HG03342 (cell line): ENCODE measurements at regions not wholly inside any gene's neighbourhood (a gene's known extent, or its start where the extent isn't known, plus 50 kb on each side); places are given as distances from the start of the nearest gene placed in this dataset.

ENCODE experiments used
- ATAC-seq: cut with Tn5 transposase; IDR thresholded peaks from one replicate; pipeline ENCODE4 v1.9.1; 2021; ENCODE audit warnings: mild to moderate bottlenecking, moderate library complexity; ENCODE audit not compliant: unreplicated experiment

DNA sequence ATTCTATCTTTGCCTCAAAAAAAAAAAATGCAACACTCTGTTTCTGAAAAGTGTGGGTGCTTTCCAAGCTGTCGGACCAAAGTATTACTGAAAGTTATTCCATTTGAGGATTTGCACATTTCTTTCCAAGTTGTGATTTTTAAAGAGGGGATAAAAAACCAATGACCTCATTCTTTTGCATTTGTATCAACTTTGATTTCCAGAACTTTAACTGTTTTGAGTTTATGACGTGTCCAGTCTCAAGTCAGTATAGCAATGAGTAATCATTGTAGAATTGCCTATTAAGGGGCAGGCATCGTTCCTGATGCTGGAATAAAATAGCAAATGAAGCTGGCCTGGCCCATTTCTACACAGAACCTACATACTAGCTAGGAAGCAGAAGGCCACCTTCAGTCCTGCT, 229.6 kb upstream of the RBFOX1 start:
- no peak for ATAC-seq

DNA sequence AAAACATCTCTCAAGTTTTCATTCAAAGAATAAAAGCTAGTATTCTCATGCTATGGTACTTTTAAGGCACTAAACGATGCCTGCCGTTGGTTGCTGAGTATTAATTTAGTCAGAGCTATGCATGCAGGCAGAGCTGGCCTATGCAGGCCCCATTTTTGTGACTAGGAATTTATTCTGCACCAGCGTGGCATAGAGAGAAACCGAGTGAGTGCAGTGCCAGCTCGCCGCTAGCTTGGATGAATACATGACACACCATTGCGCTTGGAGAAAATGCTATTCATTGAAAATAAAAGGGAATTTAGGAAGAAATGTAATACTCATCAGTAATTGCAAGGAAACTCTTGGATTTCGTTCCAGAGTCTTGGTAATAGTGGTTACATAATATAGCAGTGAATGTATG, 231.6 kb upstream of the RBFOX1 start:
- ATAC-seq = no peak

DNA sequence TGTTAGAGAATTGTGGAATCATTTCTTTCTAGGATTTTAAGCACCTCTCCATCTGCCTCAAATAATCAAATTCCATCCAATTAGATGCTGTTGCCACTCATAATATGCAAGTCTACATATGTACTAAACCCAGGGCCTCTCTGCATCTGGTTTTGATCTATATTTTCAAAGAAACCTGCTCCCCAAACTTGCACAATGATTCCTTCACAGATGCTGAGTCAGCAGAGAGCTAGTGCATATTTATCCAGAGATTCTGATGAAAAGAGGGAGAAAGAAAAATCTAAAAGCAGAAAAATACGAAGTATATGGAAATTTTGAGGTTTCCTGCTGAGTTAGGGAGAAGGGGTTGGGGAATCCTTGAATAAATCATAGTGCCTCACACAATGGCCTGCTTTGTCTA, 235.1 kb upstream of the RBFOX1 start:
- no peak for ATAC-seq

DNA sequence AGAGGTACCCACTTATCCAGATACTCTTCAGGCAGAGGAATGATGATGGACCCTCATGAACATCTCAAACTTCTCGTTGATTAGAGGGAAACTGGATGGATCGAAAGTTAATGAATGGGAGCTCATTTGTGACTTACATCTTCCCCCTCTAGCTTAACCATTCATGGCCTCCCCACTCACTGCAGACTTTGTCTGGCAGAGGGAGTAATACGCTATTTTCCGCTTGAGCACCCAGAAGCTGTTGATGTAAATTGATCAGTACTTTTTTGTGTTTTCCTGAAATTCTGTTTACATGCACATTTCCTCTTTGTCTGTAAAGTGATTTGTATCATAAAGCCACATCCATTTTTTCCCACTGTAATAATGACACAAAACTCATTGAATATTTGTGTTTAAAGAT, 239.1 kb upstream of the RBFOX1 start:
- no peak for ATAC-seq

DNA sequence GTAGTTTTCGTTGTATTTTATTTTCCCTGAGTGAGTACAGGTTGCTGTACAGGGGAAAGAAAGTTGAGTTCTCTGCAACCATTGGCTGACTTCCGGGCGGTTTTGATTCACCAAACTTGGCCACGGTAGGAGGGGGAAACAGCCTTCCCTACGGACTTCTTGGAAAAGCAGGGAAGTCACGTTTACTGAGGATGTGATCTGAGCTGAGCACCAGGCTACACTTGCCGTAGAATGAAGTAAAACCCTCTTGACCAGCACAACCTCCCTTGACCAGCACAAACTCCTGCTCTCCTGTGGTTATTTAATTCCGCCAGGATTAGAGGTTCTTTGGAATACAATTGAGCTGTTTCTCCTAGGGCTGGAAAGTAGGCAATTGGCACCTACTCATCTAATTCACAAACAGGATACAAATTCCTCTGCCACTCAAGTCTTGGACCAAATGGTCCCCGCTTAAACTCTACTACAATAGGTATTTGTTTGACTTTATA, 242.0 kb upstream of the RBFOX1 start:
- no peak for ATAC-seq

DNA sequence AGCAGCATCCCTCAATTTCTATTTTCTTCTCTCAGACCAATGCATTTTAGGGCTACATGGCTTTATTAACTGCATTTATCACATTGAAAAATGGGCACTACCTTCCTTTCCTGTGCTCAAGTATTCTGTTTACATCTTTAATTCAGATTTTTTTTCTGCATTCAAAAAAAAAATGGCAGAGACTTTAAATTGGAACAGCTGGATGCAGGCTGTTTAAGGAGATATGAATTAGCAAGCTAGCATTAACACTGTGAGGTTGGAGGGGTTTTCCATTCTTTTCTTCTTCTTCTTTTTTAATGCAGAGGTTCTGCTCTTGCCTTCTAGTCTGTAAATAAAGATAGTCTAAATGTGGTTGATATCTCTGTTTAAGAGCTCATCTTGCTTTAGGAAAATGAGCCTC, 242.9 kb upstream of the RBFOX1 start:
- no peak for ATAC-seq

- ATAC-seq = no peak
Measured at GRCh38 chr16:7088711-7089110, 243.9 kb upstream of the RBFOX1 start.

- no peak for ATAC-seq
Measured at GRCh38 chr16:7086822-7087616, 245.6 kb upstream of the RBFOX1 start.

GRCh38 chr16:7085776-7086175, 246.9 kb upstream of the RBFOX1 start:
- ATAC-seq = no peak

GRCh38 chr16:7083096-7083495, 249.5 kb upstream of the RBFOX1 start:
- ATAC-seq = no peak

DNA sequence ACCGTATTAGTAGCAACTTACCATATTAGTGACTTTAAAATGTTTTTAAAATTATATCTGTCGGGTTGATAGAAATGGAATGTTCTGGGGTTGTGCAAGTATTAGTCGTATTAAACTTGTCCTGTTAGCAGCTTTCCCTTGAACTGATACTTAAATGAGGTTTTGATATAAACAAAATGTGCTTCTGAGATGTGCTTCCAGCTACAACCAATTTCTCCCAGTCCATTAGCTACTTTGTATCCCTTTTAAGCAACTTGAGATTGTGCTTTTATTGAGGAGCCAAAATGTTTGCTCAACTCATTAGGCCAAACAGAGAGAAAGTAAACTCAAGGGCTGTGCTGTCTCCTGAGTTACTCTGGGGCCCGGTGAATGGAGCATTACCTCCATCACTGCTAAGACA, 255.0 kb upstream of the RBFOX1 start:
- ATAC-seq = no peak

DNA sequence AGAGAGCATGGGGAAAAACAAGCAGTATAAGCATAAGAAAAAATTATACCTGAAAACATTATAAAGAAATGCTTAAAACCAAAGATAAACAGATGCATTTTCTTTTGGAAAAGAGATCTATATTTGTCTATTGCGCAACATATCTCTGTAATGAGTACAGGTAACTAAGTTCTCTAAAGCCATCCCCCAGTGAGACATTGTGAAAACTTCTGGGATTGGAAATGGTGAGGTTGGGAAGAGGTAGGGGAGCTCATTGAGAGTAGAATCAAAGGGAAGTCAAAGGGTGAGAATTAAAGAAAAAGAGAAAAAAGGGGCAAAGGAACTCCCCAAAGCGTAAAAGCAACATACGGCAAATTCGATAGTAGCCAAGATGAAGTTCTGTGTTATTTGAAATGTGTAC, 257.9 kb upstream of the RBFOX1 start:
- ATAC-seq = no peak

- no peak for ATAC-seq
Measured at GRCh38 chr16:7057458-7057857, 275.2 kb upstream of the RBFOX1 start.

- ATAC-seq = no peak
Measured at GRCh38 chr16:7055443-7055842, 277.2 kb upstream of the RBFOX1 start.

GRCh38 chr16:7051591-7052349, 280.9 kb upstream of the RBFOX1 start:
- no peak for ATAC-seq

GRCh38 chr16:7044331-7044730, 288.3 kb upstream of the RBFOX1 start:
- ATAC-seq = no peak

DNA sequence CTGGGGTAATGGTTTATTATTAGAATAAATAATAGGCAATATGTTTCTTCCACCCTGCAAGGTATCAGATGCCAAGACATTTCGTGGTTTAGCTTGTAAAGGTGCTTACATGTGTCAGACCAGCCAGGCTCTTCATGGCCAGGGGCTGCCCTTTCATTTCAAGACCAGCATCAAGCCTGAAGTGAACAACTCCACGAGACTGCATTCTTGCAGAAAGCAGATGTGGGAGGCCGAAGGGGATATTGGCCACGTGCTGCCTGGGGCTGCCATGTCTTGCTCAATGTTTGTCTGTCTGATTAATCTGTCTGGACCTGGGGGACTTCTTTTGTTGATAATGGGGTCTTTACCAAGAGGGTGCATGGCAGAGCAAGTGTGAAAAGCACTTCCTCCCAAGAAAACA, 294.2 kb upstream of the RBFOX1 start:
- ATAC-seq = no peak

DNA sequence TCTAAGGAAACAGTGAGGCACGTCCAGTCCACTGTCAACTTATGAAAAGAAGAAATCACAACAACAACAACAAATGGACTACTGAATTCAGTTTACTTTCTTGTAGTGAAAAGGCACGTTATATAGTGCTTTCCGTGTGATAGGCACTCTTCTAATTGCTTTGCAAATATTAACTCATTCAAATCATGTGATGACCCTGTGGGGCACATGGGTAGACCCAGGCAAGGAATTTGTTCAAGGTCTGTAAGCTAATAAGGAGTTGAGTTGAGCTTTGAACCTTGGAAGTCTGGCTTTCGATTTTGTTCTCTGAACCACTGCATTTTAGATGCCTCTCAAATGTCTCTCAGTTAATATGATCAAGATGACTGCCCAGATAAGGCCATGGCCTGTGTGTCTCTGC, 295.1 kb upstream of the RBFOX1 start:
- no peak for ATAC-seq

- ATAC-seq = no peak
Measured at GRCh38 chr16:7031031-7031430, 301.6 kb upstream of the RBFOX1 start.

GRCh38 chr16:7027401-7027800, 305.2 kb upstream of the RBFOX1 start:
- no peak for ATAC-seq

DNA sequence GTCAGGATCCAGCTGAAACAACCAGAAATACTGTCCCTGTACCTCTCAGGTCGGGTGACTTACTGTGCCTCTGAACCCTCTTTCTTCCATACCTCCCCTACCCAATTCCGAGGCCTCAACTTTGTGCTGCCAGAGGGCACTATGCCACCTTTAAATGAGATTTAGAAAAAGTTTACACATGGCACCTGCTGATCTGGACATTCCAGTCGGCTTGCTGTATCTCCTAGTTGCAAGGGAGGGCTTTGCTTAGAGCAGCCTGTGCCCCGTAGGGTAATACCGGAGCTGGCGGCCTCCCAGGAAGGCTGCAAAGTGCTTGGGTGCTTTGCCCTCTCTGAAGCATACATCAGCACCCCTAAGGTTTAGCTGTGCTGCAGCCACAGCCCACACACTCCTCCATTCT, 306.0 kb upstream of the RBFOX1 start:
- no peak for ATAC-seq

DNA sequence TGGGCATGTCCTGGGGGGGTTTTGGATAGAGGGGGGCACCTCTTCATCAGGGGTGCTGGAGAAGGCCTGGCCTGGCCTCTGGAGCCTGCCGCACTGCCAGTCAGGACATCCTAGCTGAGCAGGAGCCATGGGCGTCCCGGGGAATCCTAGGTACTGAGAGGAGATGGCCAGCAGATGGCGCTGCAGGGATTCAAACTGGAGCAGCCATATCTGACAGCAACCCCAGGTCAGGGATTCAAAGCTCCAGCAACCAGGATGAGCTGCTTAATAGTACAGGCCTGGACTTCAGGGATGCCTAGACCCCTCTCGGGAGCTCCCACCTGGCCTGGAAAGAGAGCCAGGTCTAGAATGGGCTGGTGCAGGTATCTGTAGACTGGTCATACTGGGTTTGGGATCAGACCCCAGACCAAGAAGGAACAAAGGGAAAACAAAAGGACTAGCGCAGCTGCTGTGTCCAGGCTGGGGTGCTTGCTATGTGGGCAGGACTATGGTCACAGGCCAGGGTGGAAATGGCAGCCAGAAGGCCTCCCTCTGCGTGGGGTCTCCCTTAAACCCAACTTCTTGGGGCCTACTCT, 306.9 kb upstream of the RBFOX1 start:
- ATAC-seq = no peak
